ENCODE measurements at regions not wholly inside any gene's neighbourhood (a gene's known extent, or its start where the extent isn't known, plus 50 kb on each side); places are given as distances from the start of the nearest gene placed in this dataset.
"Not testable (repeated sequence)": the region's sequence is repeated elsewhere in the genome, so short reads cannot be mapped to it uniquely, and the experiment has no call there.

DNA sequence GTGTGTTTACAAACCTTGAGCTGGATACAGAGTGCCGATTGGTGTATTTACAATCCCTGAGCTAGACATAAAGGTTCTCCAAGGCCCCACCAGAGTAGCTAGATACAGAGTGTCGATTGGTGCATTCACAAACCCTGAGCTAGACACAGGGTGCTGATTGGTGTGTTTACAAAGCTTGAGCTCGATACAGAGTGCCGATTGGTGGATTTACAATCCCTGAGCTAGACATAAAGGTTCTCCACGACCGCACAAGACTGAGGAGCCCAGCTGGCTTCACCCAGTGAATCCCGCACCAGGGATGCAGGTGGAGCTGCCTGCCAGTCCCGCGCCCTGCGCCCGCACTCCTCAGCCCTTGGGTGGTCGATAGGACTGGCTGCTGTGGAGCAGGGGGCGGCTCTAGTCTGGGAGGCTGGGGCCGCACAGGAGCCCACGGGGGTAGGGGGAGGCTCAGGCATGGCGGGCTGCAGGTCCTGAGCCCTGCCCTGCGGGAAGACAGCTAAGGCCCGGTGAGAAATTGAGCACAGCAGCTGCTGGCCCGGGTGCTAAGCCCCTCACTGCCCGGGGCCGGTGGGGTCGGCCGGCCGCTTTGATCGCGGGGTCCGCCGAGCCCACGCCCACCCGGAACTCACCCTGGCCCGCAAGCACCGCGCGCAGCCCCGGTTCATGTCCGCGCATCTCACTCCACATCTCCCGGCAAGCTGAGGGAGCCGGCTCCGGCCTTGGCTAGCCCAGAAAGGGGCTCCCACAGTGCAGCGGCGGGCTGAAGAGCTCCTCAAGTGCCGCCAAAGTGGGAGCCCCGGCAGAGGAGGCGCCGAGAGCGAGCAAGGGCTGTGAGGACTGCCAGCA is 114.0 kb downstream of the GPX5 start:
- H3K36me3 Mint-ChIP-seq (ENCODE audit: low read depth); H3K4me3 Mint-ChIP-seq; H3K9me3 Mint-ChIP-seq; H3K27ac Mint-ChIP-seq: not testable (repeated sequence)
- Mint-ChIP-seq H3K4me1 (ENCODE audit: low read depth) (peaks cover 13% of the 10 kb centered on the region), H3K27me3 (peaks cover 63% of the 10 kb centered on the region)

DNA sequence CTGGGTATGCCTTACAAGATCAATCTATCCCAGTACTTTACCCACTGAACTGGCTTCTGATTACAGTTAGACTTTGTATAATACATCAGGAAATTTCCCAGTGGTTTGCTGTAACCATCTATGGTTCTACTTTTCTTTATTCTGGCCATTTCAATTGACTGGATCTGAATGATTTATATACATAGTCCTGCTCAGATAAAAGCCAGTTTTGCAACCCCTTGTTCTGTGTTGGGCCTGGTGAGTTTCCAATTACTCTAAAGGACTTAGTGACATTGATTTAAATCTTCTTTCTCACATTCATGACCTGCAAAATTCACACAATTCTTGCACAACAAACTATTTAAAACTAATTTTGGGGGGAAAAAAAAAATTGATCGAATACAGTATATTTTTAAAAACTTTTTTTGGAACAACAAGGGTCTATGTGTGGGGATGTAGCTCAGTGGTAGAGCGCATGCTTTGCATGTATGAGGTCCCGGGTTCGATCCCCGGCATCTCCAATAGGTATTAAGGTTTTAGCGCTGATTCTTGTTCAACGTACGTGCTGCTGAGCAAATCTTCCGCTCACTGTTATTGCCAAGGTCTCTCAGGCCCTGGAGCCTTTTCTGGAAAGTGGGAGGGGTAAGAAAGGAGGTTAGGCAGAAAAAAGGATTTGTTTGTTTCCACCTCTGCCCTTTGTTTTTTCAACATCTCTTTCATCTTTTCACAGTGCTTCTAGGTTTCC is 117.5 kb downstream of the GPX5 start:
- Mint-ChIP-seq H3K9me3 (peaks cover 3% of the 10 kb centered on the region), H3K36me3 (ENCODE audit: low read depth) (no peaks in the 10 kb centered on the region), H3K4me3 (peak overlapping the region; percentile 51), H3K27ac (peak overlapping the region; percentile 71), H3K27me3 (peaks cover 57% of the 10 kb centered on the region), H3K4me1 (ENCODE audit: low read depth) (peaks cover 7% of the 10 kb centered on the region)

DNA sequence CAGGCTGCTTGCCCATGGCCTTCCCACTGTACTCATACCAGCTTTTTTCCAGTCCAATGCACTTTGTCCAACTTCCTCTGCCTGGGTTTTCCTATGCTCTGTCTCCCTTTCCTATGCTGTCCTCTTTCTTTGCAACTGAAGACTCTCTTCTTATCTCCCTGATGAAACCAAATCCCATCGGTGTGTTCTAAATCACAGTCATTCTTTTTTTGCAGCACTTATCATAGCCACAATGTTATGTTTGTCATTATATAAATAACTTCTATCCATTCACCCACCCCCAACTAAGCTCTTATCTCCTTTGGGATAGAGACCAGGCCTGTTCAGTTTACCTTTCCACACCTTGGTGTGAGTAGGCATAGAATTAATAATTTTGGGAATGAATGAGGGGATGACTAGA is 121.0 kb downstream of the GPX5 start:
- Mint-ChIP-seq H3K4me3 (no peak overlapping the region), H3K27ac (no peak overlapping the region), H3K4me1 (ENCODE audit: low read depth) (peaks cover 17% of the 10 kb centered on the region), H3K9me3 (no peaks in the 10 kb centered on the region), H3K36me3 (ENCODE audit: low read depth) (no peaks in the 10 kb centered on the region), H3K27me3 (peaks cover 75% of the 10 kb centered on the region)

DNA sequence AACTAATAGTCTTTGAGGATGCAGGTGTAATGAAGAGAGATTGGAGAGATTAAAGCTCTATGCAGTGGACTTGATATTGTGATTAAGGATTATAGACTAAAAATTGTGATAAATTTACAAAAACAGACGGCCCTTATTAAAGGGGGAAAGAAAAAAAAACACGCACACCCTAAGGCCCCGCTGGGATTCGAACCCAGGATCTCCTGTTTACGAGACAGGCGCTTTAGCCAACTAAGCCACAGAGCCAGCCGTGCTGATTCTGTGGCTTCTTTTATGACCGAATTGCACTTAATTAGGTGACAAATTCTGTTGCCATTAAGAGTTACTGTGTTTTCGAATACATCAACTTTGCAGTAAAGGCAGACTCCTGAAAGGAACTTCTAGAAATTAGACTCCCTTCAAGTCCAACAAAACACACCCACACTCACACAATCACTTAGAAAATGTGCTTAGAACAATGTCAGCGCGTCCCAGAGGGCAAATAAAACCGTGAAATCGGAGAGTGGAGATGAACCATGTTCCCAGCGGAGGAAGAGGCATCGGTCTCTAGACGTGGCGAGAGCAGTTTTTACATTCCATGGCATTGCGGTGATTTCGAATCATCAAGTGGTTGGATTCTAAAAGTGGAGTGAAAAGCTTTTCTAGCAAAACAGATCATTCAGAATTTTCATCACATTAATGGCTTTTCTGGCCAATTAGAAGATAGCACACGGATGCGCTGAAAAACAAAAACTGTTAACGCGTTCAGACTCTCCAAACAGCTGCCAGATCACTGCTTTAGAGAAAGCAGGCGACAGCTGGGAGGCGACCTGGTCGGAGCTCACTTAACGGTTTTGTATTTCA is 122.6 kb downstream of the GPX5 start:
- Mint-ChIP-seq H3K4me1 (ENCODE audit: low read depth) (peaks cover 14% of the 10 kb centered on the region), H3K27ac (peak overlapping the region; percentile 61), H3K4me3 (peak overlapping the region; percentile 99), H3K36me3 (ENCODE audit: low read depth) (no peaks in the 10 kb centered on the region), H3K9me3 (no peaks in the 10 kb centered on the region), H3K27me3 (peaks cover 75% of the 10 kb centered on the region)

DNA sequence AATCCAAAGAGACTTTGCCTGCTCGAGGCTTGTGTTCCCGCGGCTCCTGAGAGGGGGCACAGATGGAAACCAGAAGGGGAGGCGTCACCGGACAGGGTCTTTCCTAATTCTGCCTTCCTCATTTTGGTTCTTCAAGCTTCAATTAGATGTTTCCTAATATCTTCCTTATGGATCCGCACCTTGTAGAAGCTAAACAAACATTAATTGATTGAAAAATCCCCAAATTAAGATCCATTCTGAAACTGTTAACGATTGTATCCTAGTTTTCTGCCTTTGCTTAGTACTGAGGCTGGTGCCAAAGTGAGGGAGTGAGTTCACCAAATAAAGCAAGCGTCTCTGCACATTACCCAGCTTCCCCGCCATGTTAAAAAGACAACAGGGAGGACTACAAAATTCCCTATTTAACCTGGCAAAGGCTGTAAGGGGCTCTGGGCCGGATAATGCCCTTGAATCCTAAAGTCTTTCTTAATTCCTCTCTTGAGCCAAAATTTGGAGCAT is 123.2 kb downstream of the GPX5 start:
- Mint-ChIP-seq H3K4me1 (ENCODE audit: low read depth) (peaks cover 13% of the 10 kb centered on the region), H3K4me3 (peak overlapping the region; percentile 99), H3K27ac (no peak overlapping the region), H3K9me3 (no peaks in the 10 kb centered on the region), H3K36me3 (ENCODE audit: low read depth) (no peaks in the 10 kb centered on the region), H3K27me3 (peaks cover 75% of the 10 kb centered on the region)

DNA sequence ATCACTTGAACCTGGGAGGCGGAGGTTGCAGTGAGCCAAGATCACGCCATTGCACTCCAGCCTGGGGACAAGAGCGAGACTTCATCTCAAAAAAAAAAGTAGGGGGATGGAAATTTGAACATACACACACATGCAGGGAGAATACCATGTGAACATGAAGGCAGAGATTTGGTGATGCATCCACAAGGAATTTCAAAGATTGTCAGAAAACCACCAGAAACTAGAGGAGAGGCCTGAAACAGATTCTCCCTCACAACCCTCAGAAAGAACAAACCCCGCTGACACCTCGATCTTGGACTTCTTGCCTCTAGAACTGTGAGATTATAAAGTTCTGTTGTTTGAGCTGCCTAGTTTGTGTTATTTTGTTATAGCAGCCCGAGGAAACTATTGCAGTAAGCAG is 125.5 kb downstream of the GPX5 start:
- H3K27ac Mint-ChIP-seq: no peak overlapping the region
- no peaks in the 10 kb centered on the region for H3K36me3 Mint-ChIP-seq (ENCODE audit: low read depth)
- H3K9me3 Mint-ChIP-seq: no peaks in the 10 kb centered on the region
- H3K27me3 Mint-ChIP-seq: peaks cover 77% of the 10 kb centered on the region
- H3K4me1 Mint-ChIP-seq (ENCODE audit: low read depth): peaks cover 13% of the 10 kb centered on the region
- no peak overlapping the region for H3K4me3 Mint-ChIP-seq

DNA sequence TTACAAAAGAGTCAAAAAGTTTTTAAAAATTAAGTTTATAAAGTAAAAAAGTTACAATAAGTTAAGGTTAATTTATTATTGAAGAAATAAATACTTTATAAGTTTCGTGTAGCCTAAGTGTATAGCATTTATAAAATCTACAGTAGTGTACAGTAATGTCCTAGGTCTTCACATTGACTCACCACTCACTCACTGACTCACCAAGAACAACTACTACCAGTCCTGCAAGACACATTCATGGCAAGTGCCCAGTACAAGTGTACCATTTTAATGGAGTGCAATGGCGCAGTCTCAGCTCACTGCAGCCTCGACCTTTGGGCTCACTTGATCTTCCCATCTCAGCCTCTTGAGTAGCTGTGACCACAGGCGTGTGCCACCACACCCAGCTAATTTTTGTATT is 128.2 kb downstream of the GPX5 start:
- H3K9me3 Mint-ChIP-seq: no peaks in the 10 kb centered on the region
- H3K27ac Mint-ChIP-seq: no peak overlapping the region
- peaks cover 82% of the 10 kb centered on the region for H3K27me3 Mint-ChIP-seq
- no peak overlapping the region for H3K4me3 Mint-ChIP-seq
- peaks cover 28% of the 10 kb centered on the region for H3K4me1 Mint-ChIP-seq (ENCODE audit: low read depth)
- H3K36me3 Mint-ChIP-seq (ENCODE audit: low read depth): no peaks in the 10 kb centered on the region

DNA sequence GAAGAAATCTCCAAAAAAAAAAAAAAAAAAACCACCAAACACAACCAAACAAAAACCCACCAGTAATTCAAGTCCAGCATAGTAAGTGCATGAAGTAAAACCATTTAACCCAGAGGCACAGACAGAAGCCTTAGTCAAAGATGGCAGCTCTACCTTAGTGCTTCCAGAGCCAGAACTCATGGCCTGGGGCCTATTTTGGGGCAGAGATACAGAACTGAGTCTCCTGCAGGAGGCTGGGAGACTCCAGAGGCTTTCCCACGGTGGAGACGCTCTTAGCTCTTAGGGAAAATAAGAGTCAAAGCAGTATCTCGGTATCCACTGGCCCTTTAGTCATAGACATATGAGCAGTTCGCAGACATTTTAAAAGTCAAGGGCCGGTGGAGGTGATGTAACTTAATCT is 129.5 kb downstream of the GPX5 start:
- no peaks in the 10 kb centered on the region for H3K36me3 Mint-ChIP-seq (ENCODE audit: low read depth)
- H3K9me3 Mint-ChIP-seq: no peaks in the 10 kb centered on the region
- H3K4me3 Mint-ChIP-seq: no peak overlapping the region
- H3K27me3 Mint-ChIP-seq: peaks cover 84% of the 10 kb centered on the region
- H3K4me1 Mint-ChIP-seq (ENCODE audit: low read depth): peaks cover 33% of the 10 kb centered on the region
- no peak overlapping the region for H3K27ac Mint-ChIP-seq

DNA sequence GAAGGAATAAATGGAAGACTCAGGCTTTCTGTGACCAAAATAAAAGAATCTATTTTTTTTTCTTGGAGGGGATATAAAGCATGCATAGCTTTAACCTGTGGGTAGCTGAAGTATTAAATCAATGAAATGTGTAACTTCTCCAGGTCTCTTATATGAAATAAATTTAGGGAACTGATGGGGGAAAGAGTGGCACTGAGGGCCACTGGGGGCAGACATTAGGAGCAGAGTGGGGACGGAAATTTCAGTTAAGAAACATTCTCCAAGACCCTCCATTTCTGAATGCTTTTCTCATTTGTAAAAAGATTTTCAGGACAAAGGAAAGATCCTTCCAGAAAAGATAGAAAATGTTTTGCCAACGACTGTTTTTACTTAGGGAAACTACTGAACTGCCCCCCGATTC is 131.0 kb downstream of the GPX5 start:
- H3K27me3 Mint-ChIP-seq: peaks cover 79% of the 10 kb centered on the region
- no peaks in the 10 kb centered on the region for H3K9me3 Mint-ChIP-seq
- no peak overlapping the region for H3K27ac Mint-ChIP-seq
- H3K36me3 Mint-ChIP-seq (ENCODE audit: low read depth): no peaks in the 10 kb centered on the region
- H3K4me3 Mint-ChIP-seq: peak overlapping the region; percentile 83
- H3K4me1 Mint-ChIP-seq (ENCODE audit: low read depth): peaks cover 33% of the 10 kb centered on the region

DNA sequence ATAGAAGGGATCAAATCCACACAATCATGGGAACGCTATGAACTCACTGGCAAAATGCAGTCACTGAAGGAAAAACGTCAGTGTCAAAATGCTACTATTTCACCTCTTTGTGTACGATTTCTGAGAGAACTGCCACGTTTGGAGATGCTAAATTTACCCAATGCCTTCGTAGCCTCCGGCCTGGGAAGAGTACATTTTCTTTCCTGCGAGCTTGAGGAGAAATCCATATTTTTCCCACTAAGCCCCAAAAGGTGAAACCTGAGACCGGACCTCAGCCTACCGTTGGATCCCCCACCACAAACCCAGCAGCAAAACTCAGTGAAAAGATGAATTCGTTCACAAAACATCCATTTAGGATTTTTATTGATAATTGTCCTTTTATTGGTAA is 131.7 kb downstream of the GPX5 start:
- Mint-ChIP-seq H3K9me3 (no peaks in the 10 kb centered on the region), H3K27me3 (peaks cover 72% of the 10 kb centered on the region), H3K27ac (no peak overlapping the region), H3K36me3 (ENCODE audit: low read depth) (no peaks in the 10 kb centered on the region), H3K4me1 (ENCODE audit: low read depth) (peaks cover 33% of the 10 kb centered on the region), H3K4me3 (peak overlapping the region; percentile 83)

DNA sequence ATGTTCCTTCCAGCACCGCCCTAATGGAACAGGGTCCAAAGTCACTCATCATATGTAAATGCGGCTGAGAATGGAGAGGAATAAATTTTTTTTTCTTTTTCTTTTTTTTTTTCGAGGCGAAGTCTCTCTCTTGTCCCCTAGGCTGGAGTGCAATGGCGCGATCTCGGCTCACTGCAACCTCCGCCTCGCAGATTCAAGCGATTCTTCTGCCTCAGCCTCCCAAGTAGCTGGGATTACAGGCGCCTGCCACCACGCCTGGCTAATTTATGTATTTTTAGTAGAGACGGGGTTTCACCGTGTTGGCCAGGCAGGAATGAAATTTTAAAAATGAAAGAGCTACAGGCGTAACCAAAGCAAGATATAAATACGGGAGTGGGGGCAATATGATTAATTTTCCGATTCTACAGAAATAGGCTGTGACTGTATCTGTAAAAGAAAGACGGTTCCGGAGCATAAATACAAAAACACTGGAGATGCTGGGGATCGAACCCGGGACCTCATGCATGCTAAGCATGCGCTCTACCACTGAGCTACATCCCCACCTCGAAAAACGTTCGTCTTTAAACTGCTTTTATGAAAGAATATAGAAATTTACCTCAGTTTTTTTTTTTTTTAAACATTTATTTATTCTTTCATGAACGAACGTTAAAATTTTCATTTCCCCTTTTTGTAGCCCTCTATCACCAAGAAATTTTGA is 132.2 kb downstream of the GPX5 start:
- peaks cover 73% of the 10 kb centered on the region for H3K27me3 Mint-ChIP-seq
- peak overlapping the region; percentile 78 for H3K27ac Mint-ChIP-seq
- H3K4me1 Mint-ChIP-seq (ENCODE audit: low read depth): peaks cover 33% of the 10 kb centered on the region
- no peaks in the 10 kb centered on the region for H3K36me3 Mint-ChIP-seq (ENCODE audit: low read depth)
- H3K9me3 Mint-ChIP-seq: no peaks in the 10 kb centered on the region
- peak overlapping the region; percentile 83 for H3K4me3 Mint-ChIP-seq

DNA sequence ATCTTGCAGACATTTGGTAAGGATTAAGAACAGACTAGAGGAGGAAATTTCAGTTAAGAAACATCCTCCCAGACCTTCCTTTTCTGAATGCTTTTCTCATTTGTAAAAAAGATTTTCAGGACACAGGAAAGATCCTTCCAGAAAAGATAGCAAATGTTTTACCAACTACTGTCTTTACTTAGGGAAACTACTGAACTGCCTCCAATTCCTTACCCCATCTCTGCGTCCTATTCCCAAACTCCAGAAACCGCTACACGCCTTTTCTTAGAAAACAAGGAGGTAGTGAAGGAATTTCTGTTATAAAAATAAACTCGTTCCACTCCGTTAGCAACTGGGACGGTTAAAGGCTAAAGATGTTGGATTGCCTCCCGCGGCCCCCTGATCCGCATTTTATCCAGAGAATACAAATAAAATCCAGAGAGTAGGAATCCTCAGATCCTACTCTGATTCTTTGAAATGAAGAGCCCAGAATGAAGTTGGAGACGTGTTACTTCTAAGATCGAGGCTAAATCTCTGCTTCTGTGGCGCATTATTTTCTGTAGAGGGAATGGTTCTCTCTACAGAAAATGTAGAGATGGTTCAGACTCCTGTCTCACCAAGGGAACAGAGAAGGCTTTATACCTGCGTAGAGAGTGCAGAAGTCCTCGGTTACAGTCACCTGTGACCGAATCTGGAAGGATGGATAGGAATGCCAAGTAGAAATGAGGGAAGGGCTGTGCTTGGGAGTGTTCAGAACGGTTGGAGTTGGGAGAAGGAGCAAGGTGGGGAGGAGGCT is 133.0 kb downstream of the GPX5 start:
- peak overlapping the region; percentile 83 for H3K4me3 Mint-ChIP-seq
- H3K9me3 Mint-ChIP-seq: no peaks in the 10 kb centered on the region
- peaks cover 33% of the 10 kb centered on the region for H3K4me1 Mint-ChIP-seq (ENCODE audit: low read depth)
- H3K36me3 Mint-ChIP-seq (ENCODE audit: low read depth): no peaks in the 10 kb centered on the region
- H3K27ac Mint-ChIP-seq: peak overlapping the region; percentile 78
- H3K27me3 Mint-ChIP-seq: peaks cover 76% of the 10 kb centered on the region

DNA sequence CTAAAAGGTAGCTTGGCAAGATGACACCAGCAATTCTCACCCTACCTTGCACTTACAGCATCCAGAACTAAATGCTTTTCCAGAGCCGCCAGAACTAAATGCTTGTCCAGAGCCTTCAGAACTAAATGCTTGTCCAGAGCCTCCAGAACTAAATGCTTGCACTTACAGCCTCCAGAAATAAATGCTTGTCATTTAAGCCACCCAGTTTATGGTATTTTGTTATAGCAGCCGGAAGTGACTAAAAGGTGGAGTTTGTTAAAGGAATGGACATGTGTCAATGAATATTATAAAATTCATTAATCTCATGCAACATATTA is 133.5 kb downstream of the GPX5 start:
- Mint-ChIP-seq H3K27me3 (peaks cover 70% of the 10 kb centered on the region), H3K9me3 (no peaks in the 10 kb centered on the region), H3K4me3 (peak overlapping the region; percentile 83), H3K36me3 (ENCODE audit: low read depth) (no peaks in the 10 kb centered on the region), H3K27ac (no peak overlapping the region), H3K4me1 (ENCODE audit: low read depth) (peaks cover 33% of the 10 kb centered on the region)

Data from stimulated activated naive CD8-positive, alpha-beta T cell treated with anti-CD3 and anti-CD28 coated beads, Interleukin-15, Interleukin-2, amounts not matched to agents 100 ng/mL and 50 ng/mL, for 24 hours (primary cell).